T1000 (cell line): ENCODE measurements at regions not wholly inside any gene's neighbourhood (a gene's known extent, or its start where the extent isn't known, plus 50 kb on each side); places are given as distances from the start of the nearest gene placed in this dataset.

Experiments used
- DNase-seq: peaks from one replicate; lab custom pipeline; 2025; ENCODE audit warnings: mixed read lengths; lab: John Stamatoyannopoulos, UW

DNA sequence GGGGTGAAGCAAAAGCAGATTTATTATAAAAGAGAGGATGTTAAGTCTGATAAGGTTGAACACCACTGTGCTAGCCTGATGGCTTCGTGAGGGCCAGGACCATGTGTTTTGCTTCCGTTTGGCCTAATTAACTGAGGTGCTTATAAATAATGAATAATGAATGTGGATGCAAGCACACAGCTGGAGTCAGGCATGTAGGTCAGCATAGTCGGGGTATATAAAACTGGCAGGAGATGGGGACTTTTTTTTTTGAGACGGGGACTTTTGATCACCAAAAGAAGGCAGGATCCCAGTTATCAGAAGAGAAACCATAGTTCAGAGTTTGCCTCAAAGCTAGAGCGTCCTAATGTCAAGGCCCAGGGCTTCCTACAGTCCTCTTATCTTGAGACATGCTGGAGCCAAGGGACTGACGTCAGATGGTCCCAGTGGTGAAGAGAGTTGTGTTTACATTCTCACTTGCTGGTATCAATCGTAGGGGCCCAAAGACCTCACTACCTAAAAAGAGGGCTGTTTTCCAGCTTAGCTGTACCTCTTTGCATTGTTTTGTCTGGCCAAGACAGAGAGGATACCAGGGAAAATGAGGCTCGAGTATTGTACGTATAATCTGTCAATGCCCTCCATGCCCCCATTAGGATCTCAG, 50.4 kb downstream of the RTL9 start:
- no peak for DNase-seq

DNA sequence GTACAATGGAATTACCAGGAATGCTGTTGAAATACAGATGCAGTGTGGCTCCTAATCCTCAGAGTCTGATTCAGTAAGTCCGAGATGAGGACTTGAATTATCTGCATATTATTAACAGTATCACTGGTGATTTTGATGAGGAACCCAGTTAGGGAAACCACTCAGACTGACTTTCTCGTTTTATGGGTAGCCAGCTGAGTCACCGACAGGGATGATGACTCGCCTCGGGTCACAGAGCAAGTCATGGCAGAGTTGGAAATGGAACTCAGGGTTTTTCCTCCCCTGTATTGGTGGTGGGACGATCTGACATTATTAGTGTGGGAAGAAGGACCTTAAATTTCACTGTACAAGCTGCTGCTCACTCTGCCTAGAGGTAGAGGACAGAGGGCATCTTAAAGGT, 51.3 kb downstream of the RTL9 start:
- DNase-seq, result peak; percentile 25

DNA sequence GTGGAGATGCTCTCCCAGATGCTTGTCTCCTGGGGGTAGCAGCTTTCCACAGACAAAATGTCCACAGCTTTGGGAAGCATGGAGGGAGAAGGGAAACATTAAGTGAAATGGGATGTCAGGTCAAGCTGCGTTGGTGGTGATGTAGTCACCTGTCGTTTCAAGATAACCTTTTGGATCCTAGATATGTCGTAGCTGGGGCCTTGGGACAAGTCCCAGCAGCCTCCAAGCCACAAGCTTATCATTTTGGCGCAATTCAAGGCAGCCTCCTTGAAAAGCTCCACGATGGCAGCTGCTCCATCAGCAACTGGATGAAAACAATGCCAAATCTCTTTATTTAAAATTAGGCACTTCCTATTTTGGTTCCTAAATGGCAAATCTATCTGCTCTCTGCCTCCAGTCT, 52.0 kb downstream of the RTL9 start:
- DNase-seq, result no peak

DNA sequence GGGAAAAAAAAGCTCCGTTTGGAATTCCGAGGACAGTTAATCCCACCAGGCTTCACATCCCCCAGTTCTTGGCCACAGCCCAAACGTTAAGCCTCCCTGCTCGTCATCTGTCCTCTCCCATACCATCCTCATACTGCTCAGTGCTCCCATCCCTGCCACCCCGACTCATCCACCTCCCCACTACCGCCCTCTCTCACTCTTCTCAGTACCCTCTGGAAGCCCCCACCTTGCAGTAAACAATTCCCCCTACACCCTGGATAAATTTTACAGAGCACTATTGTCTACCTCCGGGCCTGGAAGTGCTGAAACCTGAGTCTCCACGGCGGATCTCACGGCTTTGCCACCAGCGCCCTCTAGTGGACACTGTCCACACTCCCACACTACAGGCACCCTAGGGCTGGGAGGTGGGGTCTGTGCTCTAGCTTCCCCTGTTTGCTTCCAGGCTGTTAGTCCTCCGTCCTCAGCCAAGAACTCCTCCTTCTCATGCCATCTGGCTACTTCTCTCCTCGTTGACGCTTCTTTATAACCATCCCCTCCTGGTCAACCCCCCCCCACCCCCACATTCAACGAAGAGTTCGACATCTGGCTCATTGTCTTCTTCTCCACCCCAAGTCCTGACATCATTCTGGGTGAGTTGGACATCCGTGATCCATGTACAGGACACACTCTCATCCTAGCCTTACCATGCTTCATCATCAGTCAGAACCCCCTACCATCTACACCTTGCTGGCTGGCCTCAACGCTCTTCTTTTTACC, 54.5 kb downstream of the RTL9 start:
- peak; percentile 16 for DNase-seq

DNA sequence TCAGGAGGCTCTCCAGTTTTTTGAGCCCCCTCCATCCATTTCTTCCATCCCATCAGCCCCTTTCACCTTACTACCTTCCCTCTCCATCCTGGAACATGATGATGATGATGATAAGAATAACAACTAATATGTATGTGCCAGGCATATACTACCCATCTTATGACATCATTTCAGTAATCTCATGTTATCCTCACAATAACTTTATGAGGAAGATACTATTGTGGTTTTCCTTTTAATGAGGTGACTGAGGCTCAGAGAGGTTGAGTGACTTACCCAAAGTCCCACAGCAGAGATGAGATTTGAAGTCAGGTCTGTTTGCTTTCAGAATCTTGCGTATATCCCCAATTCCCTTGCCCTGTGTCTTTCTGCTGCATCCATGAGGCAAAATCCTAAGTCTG, 55.1 kb downstream of the RTL9 start:
- no peak for DNase-seq

DNA sequence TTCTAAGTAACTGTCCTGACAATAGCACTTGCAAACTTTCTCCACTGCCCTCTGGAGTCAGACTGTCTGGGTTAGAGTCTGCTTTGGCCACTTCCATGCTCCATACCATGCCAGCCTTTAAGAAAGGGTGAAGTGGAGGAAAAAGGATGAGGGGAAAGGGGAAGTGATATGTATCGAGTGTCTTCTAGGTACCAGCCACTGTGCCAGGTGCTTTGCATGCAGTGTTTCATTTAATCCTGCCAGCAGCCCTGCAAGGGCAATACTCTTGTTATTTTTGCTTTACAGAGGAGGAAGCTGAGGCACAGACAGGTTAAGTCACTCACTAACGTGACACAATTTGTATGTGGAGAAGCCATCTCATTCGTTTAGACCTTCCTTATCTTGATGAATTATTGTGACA, 55.6 kb downstream of the RTL9 start:
- no peak for DNase-seq

DNA sequence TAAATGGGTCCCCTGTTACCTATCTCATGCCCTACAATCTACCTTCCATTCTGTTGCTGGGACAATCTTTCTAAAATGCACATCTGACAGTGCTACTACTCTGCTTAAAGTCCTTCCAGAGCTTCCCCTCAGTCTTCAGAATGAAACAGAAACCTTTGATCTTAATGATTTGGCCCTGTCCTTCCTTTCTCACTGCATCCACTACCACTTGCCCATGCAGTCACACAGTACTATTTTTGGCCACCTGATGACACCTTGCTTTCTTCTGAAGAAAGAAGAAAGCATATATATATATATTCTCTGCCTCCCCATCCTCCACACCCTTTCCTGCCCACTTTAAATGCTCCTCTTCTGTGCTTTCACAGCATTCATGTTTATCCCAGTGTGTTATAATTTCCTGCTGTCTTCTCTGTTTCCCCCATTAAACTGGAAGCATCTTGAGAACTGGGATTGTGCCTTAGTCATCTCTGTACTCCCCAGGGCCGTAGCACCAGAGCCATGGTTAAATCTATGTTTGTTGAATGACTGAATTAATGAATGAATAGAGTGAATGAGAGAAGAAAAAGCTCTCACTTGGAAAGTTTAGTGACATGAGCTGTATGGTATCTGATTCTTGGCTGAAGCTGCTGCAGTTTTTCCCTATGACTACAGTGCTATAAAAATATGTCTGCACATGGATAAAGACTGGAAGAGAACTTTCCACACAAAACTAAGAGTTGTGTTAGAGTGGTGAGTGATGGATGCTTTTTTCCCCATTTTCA, 56.2 kb downstream of the RTL9 start:
- no peak for DNase-seq

DNA sequence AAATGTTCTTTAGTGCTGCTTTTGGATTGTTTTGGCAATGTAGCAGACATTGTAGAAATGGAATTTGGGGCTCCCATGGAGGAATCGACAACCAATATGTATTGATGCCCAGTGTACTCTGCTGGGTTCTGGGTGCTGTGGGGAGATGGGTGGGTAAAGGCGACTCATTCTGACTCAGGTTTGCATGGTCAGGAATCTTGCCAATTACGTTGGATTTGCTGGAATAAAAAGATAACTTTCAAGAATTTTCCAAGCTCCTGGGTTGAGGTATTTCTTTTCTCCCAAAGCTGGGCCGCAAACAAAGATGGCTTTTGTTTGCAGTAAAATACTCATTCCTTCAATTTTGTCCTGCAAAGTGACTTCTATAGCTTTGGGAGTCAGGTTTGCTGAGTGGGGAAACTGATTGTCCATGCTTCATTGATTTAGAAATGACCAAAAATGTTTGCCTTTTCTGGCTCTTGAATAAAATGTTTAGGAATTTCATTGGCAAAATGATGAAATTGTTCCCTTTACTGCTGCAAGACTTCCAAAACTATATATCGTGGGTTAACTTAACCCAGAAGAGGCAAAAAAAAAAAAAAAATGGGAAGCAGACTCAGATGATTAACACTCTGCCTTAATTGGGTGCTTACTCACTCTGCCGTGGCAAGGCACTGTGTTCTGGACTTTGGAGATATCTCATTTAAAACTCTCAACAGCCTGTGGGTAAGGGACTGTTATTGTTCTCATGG, 57.0 kb downstream of the RTL9 start:
- no peak for DNase-seq

DNA sequence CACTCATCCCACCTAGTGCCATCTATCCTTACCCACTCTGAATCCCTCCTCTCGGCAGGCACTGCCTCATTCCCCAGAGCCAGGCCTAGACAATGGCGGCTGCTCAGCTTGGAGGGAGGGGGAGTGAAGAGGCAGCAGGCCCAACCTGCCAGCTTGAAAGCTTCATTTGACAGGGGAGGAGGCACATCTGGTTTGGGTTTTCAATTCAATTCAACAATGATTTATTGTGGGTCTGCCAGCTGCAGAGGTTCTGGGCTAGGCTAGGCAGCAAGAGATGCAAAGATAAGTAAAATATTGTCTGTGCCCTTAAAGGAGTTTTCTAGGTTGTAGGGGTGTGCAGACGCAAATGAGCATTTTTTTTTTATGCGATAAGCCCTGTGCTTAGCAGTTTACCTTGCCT, 58.5 kb downstream of the RTL9 start:
- DNase-seq, result no peak

DNA sequence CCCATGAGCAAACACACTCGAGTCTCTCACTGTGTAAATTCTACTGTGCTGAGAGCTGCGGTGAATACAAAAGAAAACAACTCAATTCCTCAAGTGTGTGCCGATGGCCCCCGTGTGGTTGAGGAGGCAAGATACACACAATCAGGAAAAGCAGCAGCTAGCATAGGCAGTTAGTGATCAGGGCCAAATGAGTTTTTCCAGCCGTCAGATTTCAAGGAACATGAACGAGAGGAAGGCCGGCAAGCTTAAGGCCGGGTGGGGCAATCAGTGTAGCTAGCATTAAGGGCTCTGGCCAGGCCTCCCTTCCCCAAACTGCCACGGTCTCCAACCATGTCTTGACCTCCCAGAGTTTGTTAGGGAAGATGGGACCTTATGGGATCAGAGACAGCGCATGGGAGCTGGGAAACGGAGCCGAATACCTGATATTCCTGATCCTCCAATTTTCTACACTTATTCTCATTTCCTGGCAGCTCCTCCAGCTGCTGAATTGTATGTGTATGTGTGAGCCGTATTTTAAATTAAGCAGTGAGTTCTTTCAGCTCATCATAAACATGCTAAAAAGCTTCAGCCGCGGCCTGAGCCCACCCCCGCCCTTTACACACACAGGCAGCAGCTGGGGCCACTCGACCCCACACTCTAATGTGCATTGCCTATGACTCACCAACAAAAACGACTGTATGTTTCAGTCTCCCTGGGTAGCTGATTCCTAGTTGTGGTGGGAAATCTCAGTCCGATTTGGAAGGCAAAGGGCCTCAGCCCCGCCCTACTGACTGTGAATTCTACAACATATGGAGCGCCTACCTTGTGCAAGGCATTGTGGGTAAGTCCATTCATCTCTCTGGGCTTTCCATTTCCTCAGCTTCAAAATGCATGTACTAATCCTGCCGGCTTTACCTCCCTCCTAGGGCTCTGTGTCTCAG, 59.9 kb downstream of the RTL9 start:
- no peak for DNase-seq

DNA sequence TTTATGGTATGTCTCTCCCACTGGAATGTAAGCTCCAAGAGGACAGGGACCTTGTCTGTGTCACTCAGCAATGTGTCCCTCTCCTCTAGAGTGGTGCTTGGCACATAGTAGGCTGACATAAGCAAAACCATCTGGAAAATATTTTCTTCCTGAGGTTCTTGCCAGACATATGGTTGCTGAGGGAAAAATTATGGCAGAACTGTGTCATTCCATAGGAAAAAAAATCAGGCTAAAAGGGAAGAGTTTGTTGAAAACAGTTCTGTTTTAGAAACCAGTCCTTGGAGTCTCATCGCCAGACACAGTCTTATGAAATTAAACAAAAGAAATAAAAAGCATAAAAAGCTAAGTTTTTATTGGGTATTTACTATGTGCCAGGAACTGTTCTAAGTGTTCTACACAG, 60.9 kb downstream of the RTL9 start:
- no peak for DNase-seq

DNA sequence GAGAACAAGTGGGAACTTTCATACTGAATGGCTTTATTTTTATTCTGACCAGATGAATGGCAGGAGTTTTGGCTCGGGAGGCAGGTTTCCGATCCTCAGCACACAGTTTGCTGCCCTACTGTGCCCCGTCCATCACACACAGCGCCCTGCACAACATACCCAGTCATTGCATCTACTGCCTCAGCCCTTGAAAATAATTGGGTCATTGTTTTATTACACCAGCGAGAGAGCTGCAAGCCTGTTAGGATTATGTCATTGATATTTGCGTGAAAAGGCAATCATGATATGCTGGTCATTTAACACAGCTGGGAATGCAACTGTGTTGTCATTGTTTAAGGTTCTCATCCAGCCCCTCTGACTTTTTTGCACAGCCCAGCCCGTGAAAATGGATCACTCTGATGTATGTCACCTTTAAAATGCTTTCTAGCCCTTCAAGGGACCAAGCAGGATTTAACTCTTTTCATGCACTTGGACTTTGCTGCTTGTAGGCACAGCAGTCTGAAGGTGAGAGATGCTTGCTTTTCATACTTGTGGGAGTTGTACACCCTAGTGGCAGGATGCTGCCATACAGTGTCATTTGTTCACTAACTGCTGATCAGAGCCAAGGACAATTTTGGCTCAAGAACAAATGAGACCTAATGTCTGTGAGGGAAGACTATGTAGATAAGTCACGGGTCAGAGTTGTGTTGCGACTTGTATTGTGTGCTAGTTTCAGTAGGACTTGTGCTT, 62.3 kb downstream of the RTL9 start:
- DNase-seq, result no peak

DNA sequence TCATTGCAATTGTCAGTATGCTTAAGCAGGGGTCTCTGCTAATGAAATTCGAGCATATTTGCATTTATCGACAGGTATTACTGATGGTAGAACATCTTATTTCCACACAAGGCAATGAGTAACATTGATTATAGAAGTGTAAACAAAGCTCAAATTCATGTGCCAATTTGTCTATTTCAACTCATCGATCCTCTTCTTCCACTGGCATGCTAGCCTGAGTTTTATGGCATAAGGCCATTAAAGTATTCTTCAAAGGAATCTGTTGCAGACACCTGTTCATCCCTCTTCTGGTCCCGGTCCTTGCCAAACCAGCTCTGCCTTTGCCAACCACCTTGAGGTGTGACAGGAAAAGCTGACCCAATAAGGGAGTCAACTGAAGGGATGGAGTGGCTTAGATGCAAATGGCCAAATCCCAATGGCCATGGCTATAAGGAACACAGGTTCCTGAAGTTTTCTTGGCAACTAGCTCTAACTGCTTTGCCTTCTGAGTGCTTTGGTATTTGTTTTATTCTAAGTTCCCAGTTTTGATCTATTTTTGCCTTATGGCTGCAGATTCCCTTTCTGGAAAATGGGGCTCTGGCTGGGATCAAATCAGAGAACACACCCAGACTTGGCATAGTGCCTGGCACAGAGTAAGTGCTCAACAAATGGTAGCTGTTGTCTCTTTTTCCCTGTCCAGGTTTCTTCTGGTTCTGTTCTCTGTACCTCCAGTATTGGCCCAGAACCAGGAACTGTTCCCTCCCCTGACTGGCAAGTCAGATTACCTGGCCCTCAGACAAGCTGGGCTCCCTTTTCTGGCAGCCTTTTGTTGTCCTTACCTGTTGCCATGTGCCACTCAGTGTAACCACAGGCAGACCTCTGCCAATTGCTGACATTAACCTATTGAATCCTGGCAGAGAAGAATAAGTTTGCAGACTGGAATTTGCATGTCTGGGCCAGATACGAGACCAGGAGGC, 63.1 kb downstream of the RTL9 start:
- DNase-seq, result no peak

DNA sequence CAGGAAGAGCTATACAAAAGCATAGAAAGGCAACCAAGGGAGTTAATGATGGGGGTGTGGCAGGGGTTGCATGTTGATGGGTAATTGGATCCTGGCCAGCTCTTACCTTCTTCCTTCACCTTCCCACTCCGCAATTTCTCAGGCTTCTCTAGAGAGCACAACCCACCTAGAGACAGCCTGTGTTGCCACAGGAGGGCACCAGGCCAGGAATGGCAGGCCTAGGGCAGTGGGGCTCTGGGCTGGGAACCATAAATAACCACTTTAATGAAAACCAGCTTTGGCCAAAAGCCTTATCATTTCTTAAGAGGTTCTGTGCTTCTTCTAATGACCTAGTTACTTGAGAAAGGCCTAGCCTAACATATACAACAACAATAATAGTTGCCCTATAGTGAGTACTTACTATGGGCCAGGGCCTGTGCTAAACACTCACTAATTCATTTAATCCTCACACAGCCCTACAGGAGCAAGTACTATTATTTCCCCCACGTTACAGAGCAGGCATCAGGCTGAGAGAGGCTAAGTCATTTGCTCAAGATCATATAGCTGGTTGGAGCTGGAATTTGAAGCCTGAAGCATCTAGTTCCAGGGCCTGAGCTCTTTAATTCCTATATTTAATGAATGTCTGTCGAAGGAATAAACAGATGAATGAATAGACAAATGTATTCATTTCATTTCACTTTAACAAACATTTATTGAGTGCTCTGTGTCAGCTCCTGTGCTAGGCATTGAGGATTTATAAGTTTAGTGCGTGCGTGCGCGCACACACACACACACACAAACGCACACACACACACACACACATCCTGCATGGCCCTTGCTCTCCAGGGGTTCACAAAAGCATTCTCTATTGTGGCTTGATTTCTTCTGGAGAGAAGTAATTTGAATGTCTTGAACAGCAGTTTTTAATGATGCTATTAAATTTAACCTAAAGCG, 66.8 kb downstream of the RTL9 start:
- no peak for DNase-seq

DNA sequence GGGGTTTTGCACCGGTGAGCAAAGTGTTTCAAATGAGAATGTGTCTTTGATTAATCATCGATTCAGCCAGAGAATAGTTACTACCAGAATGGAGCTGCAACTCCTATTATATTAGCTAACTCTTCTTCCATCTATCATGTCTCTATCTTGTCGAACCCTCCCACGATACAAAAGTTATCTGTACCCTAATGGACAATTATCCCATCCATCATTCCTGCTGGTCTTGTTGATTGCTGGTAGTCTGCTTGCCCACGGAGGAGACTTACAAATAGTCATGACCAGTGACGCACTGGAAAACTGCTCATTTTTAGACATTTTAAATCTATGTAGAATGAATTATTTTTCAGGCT, 67.5 kb downstream of the RTL9 start:
- DNase-seq, result no peak

DNA sequence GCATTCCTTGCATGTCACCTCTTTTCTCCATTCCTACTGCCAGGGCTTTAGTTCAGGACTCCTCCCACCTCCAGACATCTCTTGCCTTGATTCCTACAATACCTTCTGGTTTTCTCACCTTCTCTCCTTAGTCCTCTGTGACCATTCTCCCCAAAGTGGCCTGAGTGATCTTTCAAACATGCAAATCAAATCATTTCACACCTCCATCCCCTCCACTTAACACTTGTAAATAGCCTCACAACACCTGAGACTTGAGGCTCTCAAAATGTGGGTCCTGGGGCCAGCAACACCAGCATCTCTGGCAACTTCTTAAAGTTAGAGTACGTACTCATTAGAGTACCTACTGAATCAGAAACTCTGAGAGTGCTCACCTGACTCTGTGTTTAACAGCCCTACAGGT, 68.4 kb downstream of the RTL9 start:
- no peak for DNase-seq

DNA sequence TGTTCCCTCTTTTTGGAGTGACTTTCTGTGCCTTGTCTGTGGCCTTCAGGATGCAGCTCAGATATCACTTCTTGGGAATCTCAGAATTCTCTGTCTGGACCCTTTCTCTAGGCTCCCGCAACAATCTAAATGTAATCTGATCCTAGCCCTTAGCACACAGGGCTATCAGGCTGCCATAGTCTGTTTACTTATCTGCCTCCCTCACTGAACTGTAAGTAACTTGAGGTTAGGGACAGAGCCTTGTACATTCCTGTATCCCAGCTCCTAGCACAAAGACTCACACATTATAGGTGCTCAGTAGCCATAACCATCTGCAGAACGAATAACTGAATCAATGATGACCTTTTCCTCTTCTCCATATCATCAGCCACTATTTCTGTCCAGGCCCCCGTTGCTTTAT, 69.5 kb downstream of the RTL9 start:
- DNase-seq, result no peak

DNA sequence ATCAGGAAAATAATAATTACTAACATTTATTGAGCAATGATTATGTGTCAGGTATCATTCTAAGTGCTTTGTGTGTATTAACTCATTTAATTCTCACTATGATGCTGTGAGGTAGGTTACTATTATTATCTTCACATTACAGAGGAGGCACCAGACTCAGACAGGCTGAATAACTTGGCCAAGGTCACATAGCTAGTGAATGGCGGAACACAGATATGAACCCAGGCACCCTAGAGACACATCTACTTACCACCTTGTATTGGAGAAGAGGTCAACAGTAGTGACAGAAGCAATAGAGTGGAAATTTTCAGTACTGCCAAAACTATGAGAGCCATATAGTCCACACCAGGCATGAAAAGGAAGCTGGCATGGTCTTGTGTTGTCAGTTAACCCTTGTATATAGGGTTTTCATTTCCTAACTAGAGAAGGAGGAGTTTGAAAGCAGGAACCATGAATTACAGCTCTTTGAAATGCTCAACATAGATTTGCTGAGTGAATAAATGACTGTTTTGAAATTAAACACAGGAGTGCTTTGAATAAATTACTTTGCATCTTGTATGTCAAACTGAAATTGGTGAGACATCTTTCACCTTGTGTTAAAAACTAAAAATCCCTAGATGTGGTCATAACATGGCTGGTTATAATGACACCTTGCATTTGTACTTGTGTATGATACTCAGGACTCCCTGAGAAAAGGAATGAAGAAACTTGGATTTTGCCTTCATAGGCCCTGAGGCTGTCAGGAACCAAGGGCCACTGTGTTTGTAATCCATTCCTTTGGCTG, 71.8 kb downstream of the RTL9 start:
- DNase-seq, result no peak
